ENCODE measurements at regions not wholly inside any gene's neighbourhood (a gene's known extent, or its start where the extent isn't known, plus 50 kb on each side); places are given as distances from the start of the nearest gene placed in this dataset.

DNA sequence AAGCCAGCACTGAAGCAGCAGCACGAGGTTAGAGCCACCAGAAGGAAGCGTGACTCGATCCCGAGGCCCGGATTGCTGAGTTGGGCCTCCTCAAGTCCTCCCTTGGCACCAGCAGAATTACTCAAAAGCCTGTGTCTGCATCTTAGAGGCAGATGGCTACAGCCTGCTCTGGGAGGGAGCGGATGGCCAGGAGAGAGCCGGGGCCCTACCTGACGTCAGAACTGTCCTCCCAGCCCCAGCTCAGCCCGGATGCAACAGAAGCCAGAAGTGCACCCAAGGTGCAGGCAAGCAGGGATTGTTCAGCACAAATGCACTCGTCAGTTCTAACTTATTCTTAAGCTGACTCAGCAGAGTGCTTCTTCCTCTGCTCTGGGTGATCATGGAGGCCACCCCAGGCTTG is 155.5 kb upstream of the RPS6KA2 start:
- TF ChIP-seq, protein P1, sequence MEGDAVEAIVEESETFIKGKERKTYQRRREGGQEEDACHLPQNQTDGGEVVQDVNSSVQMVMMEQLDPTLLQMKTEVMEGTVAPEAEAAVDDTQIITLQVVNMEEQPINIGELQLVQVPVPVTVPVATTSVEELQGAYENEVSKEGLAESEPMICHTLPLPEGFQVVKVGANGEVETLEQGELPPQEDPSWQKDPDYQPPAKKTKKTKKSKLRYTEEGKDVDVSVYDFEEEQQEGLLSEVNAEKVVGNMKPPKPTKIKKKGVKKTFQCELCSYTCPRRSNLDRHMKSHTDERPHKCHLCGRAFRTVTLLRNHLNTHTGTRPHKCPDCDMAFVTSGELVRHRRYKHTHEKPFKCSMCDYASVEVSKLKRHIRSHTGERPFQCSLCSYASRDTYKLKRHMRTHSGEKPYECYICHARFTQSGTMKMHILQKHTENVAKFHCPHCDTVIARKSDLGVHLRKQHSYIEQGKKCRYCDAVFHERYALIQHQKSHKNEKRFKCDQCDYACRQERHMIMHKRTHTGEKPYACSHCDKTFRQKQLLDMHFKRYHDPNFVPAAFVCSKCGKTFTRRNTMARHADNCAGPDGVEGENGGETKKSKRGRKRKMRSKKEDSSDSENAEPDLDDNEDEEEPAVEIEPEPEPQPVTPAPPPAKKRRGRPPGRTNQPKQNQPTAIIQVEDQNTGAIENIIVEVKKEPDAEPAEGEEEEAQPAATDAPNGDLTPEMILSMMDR (IDR thresholded peaks at IDR 0.05) = no peak
- TF ChIP-seq RAD21 (conservative IDR thresholded peaks at IDR 0.05 in 1 of 2, IDR thresholded peaks at IDR 0.05 in 1 of 2) = no peak
- no peak for TF ChIP-seq RARB (CRISPR knock-in tag; IDR thresholded peaks at IDR 0.05)
- TF ChIP-seq CHD4 (IDR thresholded peaks at IDR 0.05; ENCODE audit: borderline replicate concordance) = no peak
- no peak for TF ChIP-seq NR3C1 (IDR thresholded peaks at IDR 0.05)
- no peak for TF ChIP-seq EP300 (IDR thresholded peaks at IDR 0.05)
- TF ChIP-seq POLR2A (IDR thresholded peaks at IDR 0.05; ENCODE audit: low read length) = no peak
- TF ChIP-seq MYC (IDR thresholded peaks at IDR 0.05; ENCODE audit: borderline replicate concordance, low read length) = no peak
- no peak for TF ChIP-seq ESRRA (IDR thresholded peaks at IDR 0.05; ENCODE audit: borderline replicate concordance, low read length)

All from A549 (cell line).